ENCODE measurements at regions not wholly inside any gene's neighbourhood (a gene's known extent, or its start where the extent isn't known, plus 50 kb on each side); places are given as distances from the start of the nearest gene placed in this dataset.

- TF ChIP-seq CHD7 (IDR thresholded peaks at IDR 0.05; ENCODE audit: insufficient replicate concordance, low read length): no peak
- TF ChIP-seq EZH2 (IDR thresholded peaks at IDR 0.05; ENCODE audit: low read depth, low read length, severe bottlenecking): no peak
- TF ChIP-seq BACH1 (IDR thresholded peaks at IDR 0.05; ENCODE audit: low read length): no peak
- TF ChIP-seq BCL11A (IDR thresholded peaks at IDR 0.05; ENCODE audit: low read depth in 2 of 2, low read length in 2 of 2): no peak
- no peak for TF ChIP-seq TBP (IDR thresholded peaks at IDR 0.05; ENCODE audit: low read depth, low read length)
Measured at GRCh38 chr21:34311561-34312330, 52.1 kb upstream of the KCNE2 start (continued).

Measured in H1 (cell line).